NB4 (cell line): ENCODE measurements at regions not wholly inside any gene's neighbourhood (a gene's known extent, or its start where the extent isn't known, plus 50 kb on each side); places are given as distances from the start of the nearest gene placed in this dataset.

Source experiments
- DNase-seq: peaks from one replicate; pipeline ENCODE4 v3.0.0; 2010; ENCODE audit warnings: low read depth
- H3K4me3 ChIP-seq: one replicate; pipeline ENCODE4 v1.5.1; 2011; ENCODE audit warnings: mild to moderate bottlenecking, low read depth, low read length, moderate library complexity
- MAX ChIP-seq: IDR thresholded peaks from 2 replicates; pipeline ENCODE4 v1.6.1; 2011; ENCODE audit warnings: low read depth, low read length
- MYC ChIP-seq: IDR thresholded peaks from 2 replicates; pipeline ENCODE4 v1.6.1; 2011; ENCODE audit warnings: low read depth, low read length
- POLR2A ChIP-seq: IDR thresholded peaks from 2 replicates; pipeline ENCODE4 v1.6.1; 2011; ENCODE audit warnings: mild to moderate bottlenecking; ENCODE audit not compliant: insufficient read length; ENCODE audit errors: extremely low read depth
- TF ChIP-seq, protein P1 (sequence below): IDR thresholded peaks from one replicate; pipeline ENCODE4 v1.5.1; 2012; ENCODE audit warnings: low read depth, low read length

- DNase-seq, result no peak
- H3K4me3 ChIP-seq, result no peak overlapping the region
- TF ChIP-seq, protein P1, sequence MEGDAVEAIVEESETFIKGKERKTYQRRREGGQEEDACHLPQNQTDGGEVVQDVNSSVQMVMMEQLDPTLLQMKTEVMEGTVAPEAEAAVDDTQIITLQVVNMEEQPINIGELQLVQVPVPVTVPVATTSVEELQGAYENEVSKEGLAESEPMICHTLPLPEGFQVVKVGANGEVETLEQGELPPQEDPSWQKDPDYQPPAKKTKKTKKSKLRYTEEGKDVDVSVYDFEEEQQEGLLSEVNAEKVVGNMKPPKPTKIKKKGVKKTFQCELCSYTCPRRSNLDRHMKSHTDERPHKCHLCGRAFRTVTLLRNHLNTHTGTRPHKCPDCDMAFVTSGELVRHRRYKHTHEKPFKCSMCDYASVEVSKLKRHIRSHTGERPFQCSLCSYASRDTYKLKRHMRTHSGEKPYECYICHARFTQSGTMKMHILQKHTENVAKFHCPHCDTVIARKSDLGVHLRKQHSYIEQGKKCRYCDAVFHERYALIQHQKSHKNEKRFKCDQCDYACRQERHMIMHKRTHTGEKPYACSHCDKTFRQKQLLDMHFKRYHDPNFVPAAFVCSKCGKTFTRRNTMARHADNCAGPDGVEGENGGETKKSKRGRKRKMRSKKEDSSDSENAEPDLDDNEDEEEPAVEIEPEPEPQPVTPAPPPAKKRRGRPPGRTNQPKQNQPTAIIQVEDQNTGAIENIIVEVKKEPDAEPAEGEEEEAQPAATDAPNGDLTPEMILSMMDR, result no peak
- TF ChIP-seq MAX (no peak), MYC (no peak)
Measured at GRCh38 chr6:119447921-119448320, 98.4 kb upstream of the MAN1A1 start.

- no peak for DNase-seq
- H3K4me3 ChIP-seq, result no peak overlapping the region
- TF ChIP-seq, protein P1, result no peak
- TF ChIP-seq MYC (no peak), MAX (no peak), POLR2A (no peak)
Measured at GRCh38 chr6:119446609-119447008, 97.0 kb upstream of the MAN1A1 start.

- TF ChIP-seq MAX (no peak), POLR2A (no peak), MYC (no peak)
- TF ChIP-seq, protein P1, result no peak
- DNase-seq, result no peak
- H3K4me3 ChIP-seq, result no peak overlapping the region
Measured at GRCh38 chr6:119446115-119446554, 96.6 kb upstream of the MAN1A1 start.

DNA sequence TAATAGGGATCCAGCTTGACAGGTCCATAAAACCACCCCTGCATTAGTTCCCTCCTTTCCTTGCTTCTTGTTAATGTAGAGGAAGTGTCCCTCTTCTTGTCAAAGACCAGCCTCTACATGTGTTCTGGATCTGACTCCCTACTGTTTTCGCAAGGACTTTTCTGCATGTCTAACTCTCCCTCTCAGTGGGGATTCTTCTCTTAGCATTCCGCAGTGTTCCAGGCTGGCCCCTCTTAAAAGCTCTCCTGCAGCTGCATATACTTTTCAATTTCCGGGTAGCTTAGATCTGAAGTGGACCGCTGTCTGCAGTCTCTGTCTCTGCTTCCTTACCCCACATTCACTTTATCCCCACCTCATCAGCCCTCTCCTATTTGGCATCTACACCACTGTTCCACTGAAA lies 96.1 kb upstream of the MAN1A1 start:
- no peak for DNase-seq
- no peak for TF ChIP-seq MAX
- TF ChIP-seq, protein P1, result no peak
- no peak for TF ChIP-seq MYC

GRCh38 chr6:119444642-119445557 lies 95.3 kb upstream of the MAN1A1 start:
- TF ChIP-seq MYC (no peak), MAX (no peak), POLR2A (no peak)
- TF ChIP-seq, protein P1, result no peak
- H3K4me3 ChIP-seq, result no peak overlapping the region
- DNase-seq, result no peak

More for the DNA sequence above, 96.1 kb upstream of the MAN1A1 start:
- no peak overlapping the region for H3K4me3 ChIP-seq
